B cell (primary cell): ENCODE measurements at regions not wholly inside any gene's neighbourhood (a gene's known extent, or its start where the extent isn't known, plus 50 kb on each side); places are given as distances from the start of the nearest gene placed in this dataset.

Source experiments
- ATAC-seq: fragments of 200-7000 bp; cut with Tn5 transposase; one replicate; pipeline ENCODE4 v1.10.0; 2021; ENCODE audit warnings: low read depth, mild to moderate bottlenecking, moderate number of reproducible peaks, moderate library complexity
- CTCF ChIA-PET: fragments of 350-600 bp; sonication (Branson Sonifier 250); formaldehyde crosslinking; loops from one replicate; lab custom pipeline; 2021; ENCODE audit warnings: antibody characterized with exemption, inconsistent platforms; lab: Charles Lee
- POLR2A ChIA-PET: fragments of 350-600 bp; sonication (Branson Sonifier 250); formaldehyde crosslinking; loops from one replicate; lab custom pipeline; 2021; ENCODE audit warnings: antibody characterized with exemption; lab: Charles Lee
- DNase-seq: peaks from one replicate; pipeline ENCODE4 v3.0.0; 2013
- H2AFZ ChIP-seq: 2 replicates; pipeline ENCODE4 v1.6.1; 2012; ENCODE audit warnings: mild to moderate bottlenecking, low read depth, low read length; ENCODE audit not compliant: insufficient read depth, poor library complexity, severe bottlenecking
- H3K27ac ChIP-seq, 2 donors: 1 replicate in 1 of 2; 2 replicates in 1 of 2; pipeline ENCODE4 v1.5.1; 2012 to 2013; ENCODE audit warnings: low read length in 2 of 2, mild to moderate bottlenecking in 2 of 2, moderate library complexity in 1 of 2
- H3K27me3 ChIP-seq, 4 experiments: fragments of 200-600 bp in 1 of 4; sonication (generic) in 1 of 4; replicated peaks in 1 of 4; 1 replicate in 2 of 4; 2 replicates in 2 of 4; pipeline versions ENCODE4 v1.6.1 to v1.7.0; 2013 to 2016; ENCODE audit warnings: low read length in 3 of 4, mild to moderate bottlenecking in 2 of 4, mixed read lengths in 1 of 4, moderate library complexity in 1 of 4; ENCODE audit not compliant: insufficient read depth in 4 of 4, control insufficient read depth in 3 of 4; ENCODE audit errors: control extremely low read depth in 1 of 4
- H3K36me3 ChIP-seq, 2 experiments: replicated peaks in 1 of 2; 1 replicate in 1 of 2; 2 replicates in 1 of 2; pipeline versions ENCODE4 v1.6.1 to v1.7.1; 2013; ENCODE audit warnings: low read length in 1 of 2; ENCODE audit not compliant: insufficient read depth in 2 of 2, control insufficient read depth in 1 of 2; ENCODE audit errors: control extremely low read depth in 1 of 2, extremely low read depth in 1 of 2
- H3K4me1 ChIP-seq, 2 donors: fragments of 200-600 bp in 1 of 2; sonication (generic) in 1 of 2; 1 replicate in 1 of 2; 2 replicates in 1 of 2; pipeline versions ENCODE4 v1.5.1 to v1.6.1; 2013 to 2017; ENCODE audit warnings: low read length in 2 of 2; ENCODE audit not compliant: control insufficient read depth in 2 of 2, insufficient read depth in 2 of 2
- H3K4me2 ChIP-seq: replicated peaks from 2 replicates; pipeline ENCODE3; 2012; ENCODE audit warnings: mild to moderate bottlenecking, low read depth, low read length; ENCODE audit not compliant: poor library complexity, severe bottlenecking
- H3K4me3 ChIP-seq, 5 experiments: fragments of 200-600 bp in 1 of 5; sonication (generic) in 1 of 5; 1 replicate in 3 of 5; 2 replicates in 2 of 5; pipeline versions ENCODE4 v1.5.1 to v1.7.0; 2011 to 2016; ENCODE audit warnings: low read length in 4 of 5, mild to moderate bottlenecking in 4 of 5, low read depth in 2 of 5, control low read depth in 1 of 5, moderate library complexity in 1 of 5; ENCODE audit not compliant: insufficient read depth in 1 of 5; ENCODE audit errors: control extremely low read depth in 1 of 5, extremely low read depth in 1 of 5
- H3K79me2 ChIP-seq: fragments of 200-600 bp; sonication (generic); one replicate; pipeline ENCODE4 v1.6.0; 2016; ENCODE audit warnings: low read length; ENCODE audit not compliant: control insufficient read depth, insufficient read depth
- H3K9ac ChIP-seq: fragments of 200-600 bp; sonication (generic); 2 replicates; pipeline ENCODE4 v1.6.1; 2017; ENCODE audit warnings: mild to moderate bottlenecking, low read length, moderate library complexity
- H3K9me3 ChIP-seq, 3 donors: one replicate each; pipeline versions ENCODE4 v1.6.1 to v1.7.1; 2013; ENCODE audit warnings: low read length in 2 of 3; ENCODE audit not compliant: control insufficient read depth in 2 of 3, insufficient read depth in 1 of 3; ENCODE audit errors: control extremely low read depth in 1 of 3
- H4K20me1 ChIP-seq: 2 replicates; pipeline ENCODE4 v1.6.0; 2012; ENCODE audit warnings: mild to moderate bottlenecking, low read length; ENCODE audit not compliant: insufficient read depth, control insufficient read depth, poor library complexity, severe bottlenecking
- H3K27ac Mint-ChIP-seq: one replicate; pipeline ENCODE4 v1.8.0; 2021; ENCODE audit warnings: mixed read lengths
- H3K27me3 Mint-ChIP-seq: one replicate; pipeline ENCODE4 v1.8.0; 2021; ENCODE audit warnings: mixed read lengths
- H3K4me1 Mint-ChIP-seq: one replicate; pipeline ENCODE4 v1.8.0; 2021; ENCODE audit warnings: mixed read lengths
- H3K4me3 Mint-ChIP-seq: one replicate; pipeline ENCODE4 v1.8.0; 2021; ENCODE audit warnings: mixed read lengths
- H3K9me3 Mint-ChIP-seq: one replicate; pipeline ENCODE4 v1.8.0; 2022; ENCODE audit warnings: mixed read lengths; ENCODE audit not compliant: insufficient read depth
- EZH2 ChIP-seq: IDR thresholded peaks from 2 replicates; pipeline ENCODE4 v1.6.1; 2012; ENCODE audit warnings: borderline replicate concordance, low read depth, mild to moderate bottlenecking, moderate library complexity, low read length; ENCODE audit not compliant: insufficient read depth, poor library complexity, severe bottlenecking
- WGBS: methylation state at CpG from one replicate; pipeline ENCODE4 v1.1.5; 2013; ENCODE audit warnings: missing lambda C conversion rate; ENCODE audit not compliant: insufficient coverage; 5-methylcytosine and 5-hydroxymethylcytosine counted together
- intact Hi-C: fragments of 100-400 bp; cut with micrococcal nuclease; formaldehyde crosslinking; loops from one replicate; pipeline ENCODE4 v1.10.0; 2022
- TF ChIP-seq, protein P1 (sequence below): fragments of 200-600 bp; IDR thresholded peaks from one replicate; pipeline ENCODE4 v1.8.0; 2022; ENCODE audit warnings: antibody characterized with exemption, mild to moderate bottlenecking

DNA sequence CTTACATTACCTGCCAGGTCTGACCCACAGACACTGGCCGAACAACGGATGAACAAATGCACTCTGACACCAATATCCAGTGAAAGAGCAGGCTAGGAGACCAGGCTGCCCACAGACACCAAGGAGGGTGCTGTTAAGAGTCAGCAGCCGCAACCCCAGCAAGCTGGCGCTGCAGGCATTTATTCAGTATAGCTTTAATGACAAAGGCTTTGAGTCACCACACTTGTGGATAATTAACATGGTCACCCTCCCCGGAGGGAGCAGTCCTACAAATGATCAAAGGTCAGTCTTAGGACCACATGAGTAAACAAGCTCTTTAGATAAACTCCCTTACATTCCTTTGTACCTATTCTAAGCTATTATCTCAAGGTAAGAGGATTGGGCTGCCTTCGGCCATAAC lies 368.5 kb upstream of the GRID2 start:
- CTCF ChIA-PET: no interaction called here
- H3K4me2 ChIP-seq: no peak overlapping the region
- no peaks in the 10 kb centered on the region for H3K4me1 Mint-ChIP-seq

GRCh38 chr4:91936311-91936710 lies 367.5 kb upstream of the GRID2 start:
- no peak overlapping the region for H3K27ac ChIP-seq
- peaks cover 0 to 3% (median 0%) of the 10 kb centered on the region in 3 donors for H3K9me3 ChIP-seq
- Mint-ChIP-seq H3K9me3 (no peaks in the 10 kb centered on the region), H3K4me3 (no peak overlapping the region), H3K4me1 (no peaks in the 10 kb centered on the region), H3K27ac (no peak overlapping the region), H3K27me3 (no peaks in the 10 kb centered on the region)
- no peak overlapping the region for H3K9ac ChIP-seq
- H2AFZ ChIP-seq: no peak overlapping the region
- no peaks in the 10 kb centered on the region for H3K79me2 ChIP-seq
- intact Hi-C loops: no loop called here
- POLR2A ChIA-PET: no interaction called here
- CTCF ChIA-PET: no interaction called here
- no peak overlapping the region for H3K4me3 ChIP-seq
- H3K36me3 ChIP-seq: no peaks in the 10 kb centered on the region
- ATAC-seq (no peak), DNase-seq (no peak)
- TF ChIP-seq, protein P1, sequence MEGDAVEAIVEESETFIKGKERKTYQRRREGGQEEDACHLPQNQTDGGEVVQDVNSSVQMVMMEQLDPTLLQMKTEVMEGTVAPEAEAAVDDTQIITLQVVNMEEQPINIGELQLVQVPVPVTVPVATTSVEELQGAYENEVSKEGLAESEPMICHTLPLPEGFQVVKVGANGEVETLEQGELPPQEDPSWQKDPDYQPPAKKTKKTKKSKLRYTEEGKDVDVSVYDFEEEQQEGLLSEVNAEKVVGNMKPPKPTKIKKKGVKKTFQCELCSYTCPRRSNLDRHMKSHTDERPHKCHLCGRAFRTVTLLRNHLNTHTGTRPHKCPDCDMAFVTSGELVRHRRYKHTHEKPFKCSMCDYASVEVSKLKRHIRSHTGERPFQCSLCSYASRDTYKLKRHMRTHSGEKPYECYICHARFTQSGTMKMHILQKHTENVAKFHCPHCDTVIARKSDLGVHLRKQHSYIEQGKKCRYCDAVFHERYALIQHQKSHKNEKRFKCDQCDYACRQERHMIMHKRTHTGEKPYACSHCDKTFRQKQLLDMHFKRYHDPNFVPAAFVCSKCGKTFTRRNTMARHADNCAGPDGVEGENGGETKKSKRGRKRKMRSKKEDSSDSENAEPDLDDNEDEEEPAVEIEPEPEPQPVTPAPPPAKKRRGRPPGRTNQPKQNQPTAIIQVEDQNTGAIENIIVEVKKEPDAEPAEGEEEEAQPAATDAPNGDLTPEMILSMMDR: no peak
- no peak for TF ChIP-seq EZH2
- H3K4me1 ChIP-seq: no peaks in the 10 kb centered on the region
- H3K4me2 ChIP-seq: no peak overlapping the region
- no peaks in the 10 kb centered on the region for H4K20me1 ChIP-seq
- WGBS: no CpG with 5 or more reads among the region's 3 CpGs
- no peaks in the 10 kb centered on the region for H3K27me3 ChIP-seq

More for the DNA sequence above, 368.5 kb upstream of the GRID2 start:
- TF ChIP-seq EZH2: no peak
- TF ChIP-seq, protein P1: no peak
- Mint-ChIP-seq H3K4me3 (no peak overlapping the region), H3K27ac (no peak overlapping the region), H3K9me3 (no peaks in the 10 kb centered on the region), H3K27me3 (no peaks in the 10 kb centered on the region)
- no peaks in the 10 kb centered on the region for H3K36me3 ChIP-seq
- WGBS: 96% methylated on average over 4 of the region's 6 CpGs
- DNase-seq (no peak), ATAC-seq (no peak)
- no peak overlapping the region for H3K9ac ChIP-seq
- H3K4me1 ChIP-seq: no peaks in the 10 kb centered on the region
- intact Hi-C loops: no loop called here
- POLR2A ChIA-PET: no interaction called here
- H2AFZ ChIP-seq: no peak overlapping the region
- H3K9me3 ChIP-seq: peaks cover 0 to 3% (median 0%) of the 10 kb centered on the region in 3 donors
- no peaks in the 10 kb centered on the region for H3K79me2 ChIP-seq
- H4K20me1 ChIP-seq: no peaks in the 10 kb centered on the region
- H3K27me3 ChIP-seq: no peaks in the 10 kb centered on the region
- H3K27ac ChIP-seq: no peak overlapping the region
- no peak overlapping the region for H3K4me3 ChIP-seq
